Muscle layer of colon (tissue), 2 donors: ENCODE measurements at regions not wholly inside any gene's neighbourhood (a gene's known extent, or its start where the extent isn't known, plus 50 kb on each side); places are given as distances from the start of the nearest gene placed in this dataset.
"Not testable (repeated sequence)": the region's sequence is repeated elsewhere in the genome, so short reads cannot be mapped to it uniquely, and the experiment has no call there.

ENCODE experiments used
- H3K27ac ChIP-seq: one replicate; pipeline ENCODE4 v1.7.0; 2013; ENCODE audit warnings: low read depth, mild to moderate bottlenecking, low read length, moderate library complexity
- H3K27me3 ChIP-seq, 2 donors: one replicate each; pipeline ENCODE4 v1.7.0; 2013; ENCODE audit warnings: low read length in 2 of 2, mild to moderate bottlenecking in 2 of 2; ENCODE audit not compliant: insufficient read depth in 2 of 2, control insufficient read depth in 1 of 2
- H3K36me3 ChIP-seq: one replicate; pipeline ENCODE4 v1.7.0; 2013; ENCODE audit warnings: mild to moderate bottlenecking, low read length; ENCODE audit not compliant: insufficient read depth
- H3K4me1 ChIP-seq: one replicate; pipeline ENCODE4 v1.7.0; 2013; ENCODE audit warnings: mild to moderate bottlenecking, low read length; ENCODE audit not compliant: insufficient read depth
- H3K4me3 ChIP-seq, 2 donors: one replicate each; pipeline ENCODE4 v1.7.0; 2013; ENCODE audit warnings: low read length in 2 of 2, low read depth in 1 of 2, mild to moderate bottlenecking in 1 of 2, moderate library complexity in 1 of 2
- H3K9ac ChIP-seq: one replicate; pipeline ENCODE4 v1.7.0; 2013; ENCODE audit warnings: low read length
- H3K9me3 ChIP-seq: one replicate; pipeline ENCODE4 v1.7.0; 2013; ENCODE audit warnings: mild to moderate bottlenecking, low read length
- donor health status: abdominal sarcoma.
- donor health status: Adenocarcinoma of cecum.

DNA sequence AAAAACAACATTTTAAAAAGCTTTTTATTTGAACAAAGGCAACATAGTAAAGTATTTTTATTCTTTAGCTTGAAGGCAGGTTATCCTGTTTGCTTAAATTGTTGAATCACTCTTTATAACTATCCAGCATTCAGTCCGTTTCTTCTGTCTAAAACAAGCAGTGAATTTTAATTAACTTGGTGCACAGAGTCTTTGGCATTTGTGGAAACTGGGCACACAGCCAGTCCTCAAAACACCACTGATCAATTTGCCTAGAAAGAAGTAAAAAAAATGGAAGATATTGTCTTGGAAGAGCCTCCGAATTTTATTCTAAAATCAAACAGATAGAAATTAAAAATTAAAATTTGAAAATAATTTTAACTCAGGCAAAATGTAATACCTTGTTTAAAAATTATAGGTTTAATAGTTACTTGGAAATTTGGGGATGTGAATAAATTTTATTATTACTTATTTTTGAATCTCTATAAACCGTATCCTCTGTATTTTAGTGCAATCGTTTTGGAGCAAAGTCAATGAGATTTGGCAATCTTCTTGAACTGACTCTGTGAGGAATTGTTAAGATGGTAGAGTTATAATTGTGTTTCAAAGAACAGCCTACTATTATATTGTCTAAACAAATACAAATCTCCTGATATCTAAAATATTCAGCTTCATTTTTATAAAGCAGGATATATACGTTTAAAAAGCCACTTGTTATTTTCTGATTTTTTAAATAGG lies 927.0 kb downstream of the SLC16A7 start:
- Histone ChIP-seq H3K9me3 (no peaks in the 10 kb centered on the region), H3K9ac (no peak overlapping the region), H3K27ac (no peak overlapping the region), H3K27me3 (no peaks in the 10 kb centered on the region), H3K4me1 (no peaks in the 10 kb centered on the region), H3K4me3 (no peak overlapping the region), H3K36me3 (no peaks in the 10 kb centered on the region)

DNA sequence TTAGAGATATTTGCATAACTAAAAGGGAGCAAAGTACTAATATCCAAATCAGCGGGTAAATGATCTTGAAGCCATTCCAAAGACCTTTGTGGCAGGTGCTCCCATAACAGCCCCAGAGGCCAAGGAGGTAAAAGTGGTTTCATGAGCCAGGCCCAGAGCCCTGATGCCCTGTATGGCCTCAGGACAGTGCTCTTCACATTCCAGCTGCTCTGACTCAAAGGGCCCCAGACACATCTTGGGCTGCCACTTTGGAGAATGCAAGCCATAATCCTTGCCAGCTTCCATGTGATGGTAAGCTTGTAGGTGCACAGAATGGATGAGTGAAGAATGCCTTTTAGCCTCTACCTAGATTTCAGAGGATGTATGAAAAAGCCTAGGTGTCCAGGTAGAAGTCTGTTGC lies 933.4 kb downstream of the SLC16A7 start:
- Histone ChIP-seq H3K4me1 (no peaks in the 10 kb centered on the region), H3K36me3 (no peaks in the 10 kb centered on the region), H3K9me3 (no peaks in the 10 kb centered on the region), H3K27me3 (no peaks in the 10 kb centered on the region), H3K9ac (no peak overlapping the region), H3K4me3 (no peak overlapping the region), H3K27ac (no peak overlapping the region)

DNA sequence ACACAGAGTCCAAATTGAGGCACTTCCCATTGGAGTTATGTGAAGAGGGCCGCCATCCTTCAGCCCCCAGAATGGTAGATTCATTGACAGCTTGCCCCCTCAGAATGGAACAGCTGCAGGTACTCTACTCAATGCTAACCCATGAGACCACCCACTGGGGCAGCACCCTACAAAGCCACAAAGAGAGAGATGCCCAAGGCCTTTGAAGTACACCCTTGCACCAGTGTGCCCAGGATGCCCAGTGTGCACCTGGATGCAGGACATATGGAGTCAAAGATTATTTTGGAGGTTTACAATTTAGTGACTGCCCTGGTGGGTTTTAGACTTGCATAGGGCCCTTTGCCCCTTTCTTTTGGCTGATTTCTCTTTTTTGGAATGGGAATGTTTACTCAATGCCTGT lies 933.9 kb downstream of the SLC16A7 start:
- Histone ChIP-seq H3K27ac (no peak overlapping the region), H3K4me3 (no peak overlapping the region), H3K4me1 (no peaks in the 10 kb centered on the region), H3K27me3 (no peaks in the 10 kb centered on the region), H3K9me3 (no peaks in the 10 kb centered on the region), H3K36me3 (no peaks in the 10 kb centered on the region), H3K9ac (no peak overlapping the region)

DNA sequence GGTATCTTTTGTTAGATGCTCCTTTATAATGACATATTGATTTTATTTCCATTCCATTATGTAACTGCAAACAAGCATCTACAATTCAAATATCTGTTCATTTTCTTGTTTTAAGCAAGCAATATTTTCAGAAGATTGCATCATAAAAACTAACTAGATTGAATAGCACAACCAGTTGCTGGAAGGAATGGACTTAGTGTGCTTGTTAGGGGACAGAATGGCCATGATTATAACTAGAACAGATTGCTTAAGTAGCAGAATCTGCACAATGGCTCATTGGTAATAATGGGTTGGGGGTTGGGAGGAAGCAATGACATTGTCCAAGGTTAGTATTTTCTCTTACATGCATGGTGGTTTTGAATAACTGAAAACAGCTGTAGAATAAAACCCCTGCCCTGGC lies 939.5 kb downstream of the SLC16A7 start:
- Histone ChIP-seq H3K4me1 (no peaks in the 10 kb centered on the region), H3K27ac (no peak overlapping the region), H3K27me3 (no peaks in the 10 kb centered on the region), H3K9me3 (no peaks in the 10 kb centered on the region), H3K4me3 (no peak overlapping the region), H3K9ac (no peak overlapping the region), H3K36me3 (no peaks in the 10 kb centered on the region)

DNA sequence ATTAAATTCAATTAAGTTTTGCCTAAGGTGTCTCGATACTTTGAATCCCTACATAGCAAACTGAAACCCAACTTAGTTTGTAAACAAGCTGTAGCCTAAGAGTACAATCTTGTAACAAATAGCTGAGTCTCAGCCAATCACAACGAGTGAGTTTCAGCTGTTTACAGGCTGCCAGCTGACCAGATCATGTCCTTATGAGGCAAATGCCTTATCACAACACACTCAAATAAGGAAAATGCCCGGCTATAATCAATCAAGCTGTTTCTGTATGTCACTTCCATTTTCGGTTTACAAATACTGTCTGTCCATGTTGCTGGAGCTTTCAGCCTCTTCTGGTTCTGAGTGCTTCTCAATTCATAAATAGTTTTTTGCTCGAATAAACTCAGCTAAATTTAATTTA lies 943.8 kb downstream of the SLC16A7 start:
- Histone ChIP-seq H3K4me3 (no peak overlapping the region), H3K27me3 (no peaks in the 10 kb centered on the region), H3K9ac (no peak overlapping the region), H3K27ac (no peak overlapping the region), H3K36me3 (no peaks in the 10 kb centered on the region), H3K9me3 (no peaks in the 10 kb centered on the region), H3K4me1 (no peaks in the 10 kb centered on the region)

DNA sequence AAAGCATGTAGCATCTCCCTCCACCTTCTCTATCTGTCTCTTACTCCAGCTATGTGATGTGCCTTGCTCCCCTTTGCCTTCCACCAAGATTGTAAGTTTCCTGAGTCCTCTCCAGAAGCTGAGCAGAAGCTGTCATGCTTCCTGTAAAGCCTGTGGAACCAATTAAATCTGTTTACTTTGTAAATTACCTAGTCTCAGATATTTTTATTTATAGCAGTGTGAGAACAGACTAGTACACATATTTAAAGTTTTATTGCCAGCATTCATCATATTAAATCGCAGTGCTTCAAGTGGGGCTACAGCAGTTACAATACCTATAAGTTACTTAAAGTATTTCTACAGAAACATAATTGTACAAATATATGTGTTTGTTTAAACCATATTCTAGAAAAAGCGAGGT lies 973.1 kb downstream of the SLC16A7 start:
- H3K27ac ChIP-seq, result no peak overlapping the region
- no peak overlapping the region for H3K9ac ChIP-seq
- no peaks in the 10 kb centered on the region for H3K9me3 ChIP-seq
- H3K36me3 ChIP-seq, result no peaks in the 10 kb centered on the region
- no peak overlapping the region for H3K4me3 ChIP-seq
- no peaks in the 10 kb centered on the region for H3K4me1 ChIP-seq
- H3K27me3 ChIP-seq, result no peaks in the 10 kb centered on the region

DNA sequence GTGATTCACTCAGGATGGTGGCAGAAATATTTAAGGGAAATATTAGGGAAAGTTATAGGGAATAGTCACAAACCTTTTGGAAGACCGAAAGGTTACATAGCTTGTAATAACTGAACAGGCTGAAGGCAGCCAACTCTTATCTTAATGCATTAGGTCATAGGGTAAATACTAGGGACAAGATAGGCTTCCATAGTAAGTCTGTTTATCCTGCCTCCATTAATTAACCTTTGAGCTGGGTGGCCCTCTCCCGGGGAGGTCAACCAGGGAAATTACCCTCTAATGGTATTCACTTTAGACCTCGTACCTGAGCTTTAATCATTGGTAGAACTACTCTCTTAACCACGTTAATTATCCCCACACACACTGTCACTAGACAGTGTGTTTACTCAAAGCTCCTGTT lies 981.8 kb downstream of the SLC16A7 start:
- Histone ChIP-seq H3K9me3 (no peaks in the 10 kb centered on the region), H3K4me3 (no peak overlapping the region), H3K27ac (no peak overlapping the region), H3K9ac (no peak overlapping the region), H3K27me3 (no peaks in the 10 kb centered on the region), H3K4me1 (no peaks in the 10 kb centered on the region), H3K36me3 (no peaks in the 10 kb centered on the region)

DNA sequence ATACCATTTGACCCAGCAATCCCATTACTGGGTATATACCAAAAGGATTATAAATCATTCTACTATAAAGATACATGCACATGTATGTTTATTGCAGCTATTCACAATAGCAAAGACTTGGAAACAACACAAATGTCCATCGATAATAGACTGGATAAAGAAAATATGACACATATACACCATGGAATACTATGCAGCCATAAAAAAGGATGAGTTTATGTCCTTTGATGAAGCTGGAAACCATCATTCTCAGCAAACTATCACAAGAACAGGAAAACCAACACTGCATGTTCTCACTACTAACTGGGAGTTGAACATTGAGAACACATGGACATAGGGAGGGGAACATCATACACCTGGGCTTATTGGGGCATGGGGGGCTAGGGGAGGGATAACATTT lies 991.8 kb downstream of the SLC16A7 start:
- not testable (repeated sequence) for H3K27me3 ChIP-seq, H3K4me1 ChIP-seq, H3K4me3 ChIP-seq, H3K9me3 ChIP-seq, H3K36me3 ChIP-seq, H3K27ac ChIP-seq, H3K9ac ChIP-seq

DNA sequence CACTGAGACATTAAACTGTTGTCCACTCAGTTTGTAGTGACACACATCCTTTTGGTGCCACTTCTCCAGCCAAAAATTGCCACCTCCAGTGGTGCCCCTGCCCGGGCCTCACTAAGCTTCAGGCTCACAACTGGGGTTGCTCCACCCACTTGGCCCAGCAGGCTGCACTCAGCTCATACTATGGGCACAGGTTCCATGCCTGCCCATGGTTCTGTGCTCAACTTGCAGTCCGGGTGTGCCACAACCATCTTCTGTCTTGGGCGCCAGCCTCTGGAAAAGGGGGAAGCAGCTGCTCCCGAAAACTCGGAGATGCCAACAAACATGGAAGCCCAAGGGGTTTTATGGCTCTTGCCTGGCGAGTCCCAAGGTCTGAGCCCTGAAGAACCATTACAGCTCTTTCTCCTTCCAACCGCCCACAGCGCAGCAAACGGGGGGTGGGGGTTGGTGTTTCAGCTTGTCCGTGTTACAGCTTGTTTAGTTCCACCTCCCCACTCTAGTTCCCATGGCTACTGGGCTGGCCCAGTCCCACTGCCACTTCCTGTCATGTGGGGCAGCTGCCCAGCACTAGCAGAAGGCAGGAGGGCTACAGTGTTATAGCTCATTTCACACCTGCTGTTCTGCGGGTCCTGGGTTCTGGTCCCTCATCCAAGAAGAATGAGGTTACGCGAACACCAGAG lies 998.3 kb downstream of the SLC16A7 start:
- Histone ChIP-seq H3K4me3 (no peak overlapping the region), H3K36me3 (no peaks in the 10 kb centered on the region), H3K4me1 (no peaks in the 10 kb centered on the region), H3K27me3 (no peaks in the 10 kb centered on the region), H3K9ac (no peak overlapping the region), H3K27ac (no peak overlapping the region), H3K9me3 (no peaks in the 10 kb centered on the region)

DNA sequence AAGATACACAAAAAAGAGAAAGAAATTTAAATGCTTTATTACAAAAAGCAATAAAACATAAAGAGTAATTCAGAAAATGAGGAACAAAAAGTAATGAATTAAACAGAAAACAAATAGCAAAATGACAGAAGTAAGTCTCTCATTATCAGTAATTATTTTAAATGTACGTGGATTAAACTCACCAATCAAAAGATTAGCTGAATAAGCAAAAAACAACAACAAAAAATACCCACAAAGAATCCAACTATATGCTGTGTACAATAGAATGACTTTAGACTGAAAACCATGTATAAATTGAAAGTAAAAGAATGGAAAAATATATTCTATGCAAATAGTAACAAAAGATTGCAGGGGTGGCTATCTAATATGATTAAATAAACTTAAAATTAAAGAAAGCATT lies 1006.8 kb downstream of the SLC16A7 start:
- no peaks in the 10 kb centered on the region for H3K9me3 ChIP-seq
- no peak overlapping the region for H3K27ac ChIP-seq
- H3K4me3 ChIP-seq, result no peak overlapping the region
- no peaks in the 10 kb centered on the region for H3K27me3 ChIP-seq
- no peaks in the 10 kb centered on the region for H3K36me3 ChIP-seq
- no peaks in the 10 kb centered on the region for H3K4me1 ChIP-seq
- H3K9ac ChIP-seq, result no peak overlapping the region

DNA sequence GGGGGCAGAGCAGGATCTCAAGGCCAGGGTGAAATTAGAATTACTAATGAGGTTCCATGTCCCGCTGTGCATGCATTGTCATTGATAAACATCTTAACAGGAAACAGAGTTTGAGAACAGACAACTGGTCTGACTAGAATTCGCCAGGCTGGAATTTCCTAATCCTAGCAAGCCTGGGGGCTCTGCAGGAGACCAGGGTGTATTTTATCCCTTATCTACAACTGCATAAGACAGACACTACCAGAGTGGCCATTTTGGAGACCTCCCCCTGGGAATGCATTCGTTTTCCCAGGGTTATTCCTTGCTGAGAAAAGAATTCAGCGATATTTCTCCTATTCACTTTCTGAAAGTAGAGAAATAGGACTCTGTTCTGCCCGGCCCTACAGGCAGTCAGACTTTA lies 1007.6 kb downstream of the SLC16A7 start:
- H3K9ac ChIP-seq, H3K36me3 ChIP-seq, H3K9me3 ChIP-seq, H3K27me3 ChIP-seq, H3K4me1 ChIP-seq, H3K27ac ChIP-seq, H3K4me3 ChIP-seq: not testable (repeated sequence)

DNA sequence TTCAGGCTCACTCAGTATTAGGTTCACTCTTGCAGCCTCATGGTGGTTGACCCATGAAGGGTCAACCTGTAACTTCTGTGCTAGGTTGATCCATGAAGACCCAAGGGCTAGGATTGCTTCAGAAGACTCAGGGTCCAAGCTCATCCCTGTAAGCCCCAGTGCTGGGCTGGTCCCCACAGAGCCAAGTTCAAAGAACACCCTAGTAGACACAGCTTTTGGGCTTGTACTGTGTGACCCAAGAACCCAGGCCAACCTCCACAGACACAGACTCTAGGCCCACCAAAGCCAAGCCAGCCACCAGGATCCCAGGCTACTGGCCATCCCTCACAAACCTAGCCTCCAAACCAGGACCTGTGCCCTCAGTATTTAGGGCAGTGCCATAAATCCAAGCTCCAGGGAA lies 1020.6 kb downstream of the SLC16A7 start:
- no peaks in the 10 kb centered on the region for H3K4me1 ChIP-seq
- no peak overlapping the region for H3K9ac ChIP-seq
- H3K36me3 ChIP-seq, result no peaks in the 10 kb centered on the region
- H3K4me3 ChIP-seq, result no peak overlapping the region
- no peaks in the 10 kb centered on the region for H3K27me3 ChIP-seq
- H3K27ac ChIP-seq, result no peak overlapping the region
- no peaks in the 10 kb centered on the region for H3K9me3 ChIP-seq
